Karpas-422 (cell line): ENCODE measurements at regions not wholly inside any gene's neighbourhood (a gene's known extent, or its start where the extent isn't known, plus 50 kb on each side); places are given as distances from the start of the nearest gene placed in this dataset.

Experiments
- DNase-seq: peaks from one replicate; pipeline ENCODE4 v3.0.0-alpha.2; 2015
- H2AFZ ChIP-seq: fragments of 200-600 bp; sonication (generic); 2 replicates; pipeline ENCODE4 v1.6.1; 2014; ENCODE audit warnings: antibody characterized with exemption, low read length, mixed read lengths
- H3K27ac ChIP-seq: fragments of 200-600 bp; sonication (generic); 2 replicates; pipeline ENCODE4 v1.5.1; 2014; ENCODE audit warnings: mild to moderate bottlenecking, low read length, moderate library complexity
- H3K27me3 ChIP-seq: fragments of 200-600 bp; sonication (generic); 2 replicates; pipeline ENCODE4 v1.6.1; 2014; ENCODE audit warnings: low read length, mixed read lengths
- H3K36me3 ChIP-seq: fragments of 200-600 bp; sonication (generic); 2 replicates; pipeline ENCODE4 v1.6.1; 2014; ENCODE audit warnings: low read length, mixed read lengths; ENCODE audit not compliant: insufficient read depth
- H3K4me1 ChIP-seq: fragments of 200-600 bp; sonication (generic); 2 replicates; pipeline ENCODE4 v1.6.1; 2014; ENCODE audit warnings: mild to moderate bottlenecking, low read length, mixed read lengths
- H3K4me2 ChIP-seq: fragments of 200-600 bp; sonication (generic); 2 replicates; pipeline ENCODE4 v1.6.1; 2014; ENCODE audit warnings: low read length, low read depth, mild to moderate bottlenecking; ENCODE audit not compliant: poor library complexity, severe bottlenecking
- H3K4me3 ChIP-seq: fragments of 200-600 bp; sonication (generic); 2 replicates; pipeline ENCODE4 v1.5.1; 2014; ENCODE audit warnings: mild to moderate bottlenecking, antibody characterized with exemption, low read length, mixed read lengths
- H3K79me2 ChIP-seq: fragments of 200-600 bp; sonication (generic); 2 replicates; pipeline ENCODE4 v1.6.1; 2014; ENCODE audit warnings: mild to moderate bottlenecking, low read length, mixed read lengths
- H3K9ac ChIP-seq: fragments of 200-600 bp; sonication (generic); 2 replicates; pipeline ENCODE4 v1.6.0; 2014; ENCODE audit warnings: low read length
- H3K9me2 ChIP-seq: fragments of 200-600 bp; sonication (generic), shearing (Covaris generic); replicated peaks from 2 replicates; pipeline ENCODE4 v1.6.0; 2014; ENCODE audit warnings: mild to moderate bottlenecking, low read length, moderate library complexity; ENCODE audit not compliant: insufficient read depth
- H3K9me3 ChIP-seq: fragments of 300-700, 200-600 bp; sonication (generic); 2 replicates; pipeline ENCODE4 v1.6.1; 2014; ENCODE audit warnings: low read length, mixed read lengths
- H4K20me1 ChIP-seq: fragments of 200-600 bp; sonication (generic); 2 replicates; pipeline ENCODE4 v1.6.1; 2014; ENCODE audit warnings: mild to moderate bottlenecking, antibody characterized with exemption, low read length, low read depth; ENCODE audit not compliant: insufficient read depth

GRCh38 chr1:182198006-182198605 is 136.6 kb upstream of the ZNF648 start:
- no peak for DNase-seq
- Histone ChIP-seq H3K79me2 (no peaks in the 10 kb centered on the region), H2AFZ (no peak overlapping the region)

DNA sequence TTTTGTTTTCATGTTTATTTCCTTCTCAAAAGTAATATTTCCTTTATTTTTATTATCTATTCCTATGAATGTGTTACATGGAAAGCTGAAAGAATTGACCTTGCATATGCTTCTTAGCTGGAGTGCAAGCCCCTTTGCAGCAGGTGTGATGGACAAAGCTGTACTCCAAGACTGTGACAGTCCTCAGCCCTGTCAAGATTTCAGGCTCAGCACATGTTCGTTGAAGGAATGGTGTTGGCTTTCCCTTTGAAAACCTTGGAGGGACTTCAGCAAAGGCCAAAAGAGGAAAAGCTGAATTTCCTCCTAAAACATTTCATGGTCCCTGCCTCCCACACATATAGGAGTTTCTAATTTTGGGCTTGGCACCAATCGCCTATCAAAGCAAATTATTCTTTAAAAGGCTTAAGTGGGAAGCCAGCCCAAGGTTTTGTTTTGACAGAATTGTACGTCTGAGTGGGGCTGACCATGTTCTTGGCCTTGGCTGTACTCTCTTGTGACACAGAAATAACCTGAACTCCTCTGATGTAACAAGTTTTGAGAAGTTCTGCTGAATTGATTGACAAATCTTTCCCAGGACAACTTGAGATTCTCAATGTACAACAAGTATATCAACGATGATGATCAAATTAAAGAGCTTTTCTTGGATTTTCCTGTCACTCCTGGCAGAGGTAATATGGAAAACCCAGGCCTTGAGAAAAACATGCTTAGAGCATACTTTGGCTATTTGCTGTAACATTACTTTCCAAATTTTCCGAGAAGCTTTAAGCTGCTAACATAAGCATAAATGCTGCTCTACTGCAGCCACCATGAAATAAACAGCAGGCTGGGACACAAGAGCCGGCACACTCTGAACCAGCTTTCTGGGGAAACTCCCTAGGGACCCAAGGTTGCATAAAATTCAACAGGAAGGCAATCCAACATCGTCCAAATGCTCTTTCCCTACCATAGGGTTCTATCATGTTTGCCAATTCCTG is 135.7 kb upstream of the ZNF648 start:
- no peak overlapping the region for H3K4me3 ChIP-seq
- H3K4me2 ChIP-seq, result no peak overlapping the region
- no peaks in the 10 kb centered on the region for H3K79me2 ChIP-seq
- H3K27me3 ChIP-seq, result no peaks in the 10 kb centered on the region
- no peak overlapping the region for H2AFZ ChIP-seq
- no peak overlapping the region for H3K9ac ChIP-seq
- H3K36me3 ChIP-seq, result no peaks in the 10 kb centered on the region
- no peak overlapping the region for H3K27ac ChIP-seq
- H3K4me1 ChIP-seq, result no peaks in the 10 kb centered on the region
- H3K9me2 ChIP-seq, result no peaks in the 10 kb centered on the region
- DNase-seq, result no peak
- H3K9me3 ChIP-seq, result no peaks in the 10 kb centered on the region
- H4K20me1 ChIP-seq, result no peaks in the 10 kb centered on the region

More at GRCh38 chr1:182198006-182198605, 136.6 kb upstream of the ZNF648 start:
- no peaks in the 10 kb centered on the region for H3K4me1 ChIP-seq
- no peaks in the 10 kb centered on the region for H3K27me3 ChIP-seq
- H3K9ac ChIP-seq, result no peak overlapping the region
- no peaks in the 10 kb centered on the region for H3K36me3 ChIP-seq
- H3K27ac ChIP-seq, result no peak overlapping the region
- H3K9me2 ChIP-seq, result no peaks in the 10 kb centered on the region
- no peaks in the 10 kb centered on the region for H4K20me1 ChIP-seq
- H3K4me3 ChIP-seq, result no peak overlapping the region
- H3K9me3 ChIP-seq, result no peaks in the 10 kb centered on the region
- H3K4me2 ChIP-seq, result no peak overlapping the region

DNA sequence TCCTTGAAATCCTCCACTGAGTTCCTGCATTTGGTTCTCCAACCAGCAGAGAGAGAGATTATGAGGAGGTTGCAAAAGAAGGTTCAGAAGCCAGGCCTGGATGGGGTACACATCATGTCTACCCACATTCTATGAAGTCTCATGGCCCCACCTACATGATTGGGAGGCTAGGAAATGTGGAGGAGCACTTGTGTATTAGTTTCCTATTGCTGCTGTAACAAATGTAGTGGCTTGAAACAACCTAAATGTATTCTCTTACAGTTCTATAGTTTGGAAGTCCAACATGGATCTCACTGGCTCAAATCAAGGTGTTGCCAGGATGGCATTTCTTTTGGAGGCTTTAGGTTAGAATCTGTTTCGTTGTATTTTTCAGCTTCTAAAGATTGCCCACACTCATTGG is 134.2 kb upstream of the ZNF648 start:
- Histone ChIP-seq H3K79me2 (no peaks in the 10 kb centered on the region), H3K36me3 (no peaks in the 10 kb centered on the region), H3K4me1 (no peaks in the 10 kb centered on the region), H3K9me3 (no peaks in the 10 kb centered on the region), H3K9ac (no peak overlapping the region), H3K27me3 (no peaks in the 10 kb centered on the region), H3K4me2 (no peak overlapping the region), H3K4me3 (no peak overlapping the region), H2AFZ (no peak overlapping the region), H3K9me2 (no peaks in the 10 kb centered on the region), H3K27ac (no peak overlapping the region), H4K20me1 (no peaks in the 10 kb centered on the region)
- DNase-seq, result no peak

GRCh38 chr1:182193908-182194550 is 132.5 kb upstream of the ZNF648 start:
- no peak overlapping the region for H2AFZ ChIP-seq
- no peaks in the 10 kb centered on the region for H4K20me1 ChIP-seq
- no peak overlapping the region for H3K4me3 ChIP-seq
- H3K79me2 ChIP-seq, result no peaks in the 10 kb centered on the region
- no peaks in the 10 kb centered on the region for H3K4me1 ChIP-seq
- no peaks in the 10 kb centered on the region for H3K9me3 ChIP-seq
- no peaks in the 10 kb centered on the region for H3K9me2 ChIP-seq
- H3K27ac ChIP-seq, result no peak overlapping the region
- no peaks in the 10 kb centered on the region for H3K36me3 ChIP-seq
- DNase-seq, result no peak
- no peak overlapping the region for H3K4me2 ChIP-seq
- H3K9ac ChIP-seq, result no peak overlapping the region
- no peaks in the 10 kb centered on the region for H3K27me3 ChIP-seq

GRCh38 chr1:182192966-182193365 is 131.5 kb upstream of the ZNF648 start:
- Histone ChIP-seq H3K27me3 (0 out of 2 replicates have a peak, but pooled peaks cover 1% of the 10 kb centered on the region), H3K4me1 (no peaks in the 10 kb centered on the region), H3K27ac (no peak overlapping the region), H3K4me3 (no peak overlapping the region), H4K20me1 (no peaks in the 10 kb centered on the region), H3K79me2 (no peaks in the 10 kb centered on the region), H3K9ac (no peak overlapping the region), H3K9me2 (no peaks in the 10 kb centered on the region), H3K9me3 (no peaks in the 10 kb centered on the region), H3K4me2 (no peak overlapping the region), H2AFZ (no peak overlapping the region), H3K36me3 (no peaks in the 10 kb centered on the region)
- no peak for DNase-seq

DNA sequence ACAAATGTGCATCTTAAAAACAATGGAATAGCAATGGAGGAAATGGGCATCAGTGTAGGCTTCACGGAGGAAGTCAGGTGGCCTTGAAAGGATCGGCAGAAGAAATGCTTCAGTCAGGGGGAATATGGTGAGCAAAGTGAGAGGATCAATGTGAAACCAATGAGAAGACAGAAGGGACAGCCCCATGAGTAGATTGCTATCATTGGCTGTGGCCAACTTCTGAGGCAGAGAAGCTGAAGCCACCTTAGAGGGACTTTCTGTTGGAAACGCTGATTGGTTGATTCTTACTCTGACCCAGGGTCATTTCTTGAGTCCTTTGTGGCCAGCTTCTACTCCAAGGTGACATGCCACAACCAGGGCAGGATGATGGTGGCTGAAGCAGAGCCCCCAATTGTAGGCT is 130.7 kb upstream of the ZNF648 start:
- Histone ChIP-seq H3K4me1 (no peaks in the 10 kb centered on the region), H3K4me3 (no peak overlapping the region), H3K27me3 (0 out of 2 replicates have a peak, but pooled peaks cover 2% of the 10 kb centered on the region), H3K9ac (no peak overlapping the region), H3K79me2 (no peaks in the 10 kb centered on the region), H3K9me3 (no peaks in the 10 kb centered on the region), H3K4me2 (no peak overlapping the region), H3K36me3 (no peaks in the 10 kb centered on the region), H3K9me2 (no peaks in the 10 kb centered on the region), H4K20me1 (no peaks in the 10 kb centered on the region), H3K27ac (no peak overlapping the region), H2AFZ (no peak overlapping the region)
- no peak for DNase-seq

DNA sequence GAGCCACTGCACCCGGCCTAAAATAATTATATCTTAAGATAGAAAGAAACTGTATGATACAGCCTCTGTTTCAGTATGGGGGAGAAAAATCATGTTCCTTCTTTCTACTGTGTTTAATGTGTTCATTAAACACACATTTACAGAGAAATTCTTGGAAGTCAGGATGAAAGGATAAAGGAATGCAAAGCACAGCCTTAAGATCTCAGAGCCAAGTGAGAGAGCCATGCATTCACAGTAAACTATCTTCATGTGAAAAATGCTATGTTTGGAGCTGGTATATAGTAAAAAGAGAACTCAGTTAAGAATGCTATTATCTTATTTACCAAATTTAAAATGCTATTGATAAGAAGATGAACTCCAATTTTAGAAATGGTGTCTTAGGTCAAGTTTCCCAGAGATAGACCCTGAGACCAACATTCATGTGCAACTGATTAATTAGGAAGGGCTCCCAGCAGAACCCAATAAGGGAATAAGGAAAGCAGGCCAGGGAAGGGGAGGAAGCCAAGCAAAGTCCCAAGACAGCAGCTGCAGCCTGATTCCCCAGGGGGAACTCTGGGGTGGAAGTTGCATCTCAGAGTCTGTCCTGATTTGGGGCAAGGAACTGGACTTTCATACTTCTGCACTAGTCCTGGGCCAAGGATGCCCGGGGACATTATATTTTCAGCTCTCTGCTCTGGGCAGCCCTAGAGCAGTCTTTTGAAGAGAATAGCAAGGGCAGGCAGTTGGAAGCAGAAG is 130.0 kb upstream of the ZNF648 start:
- Histone ChIP-seq H3K9ac (no peak overlapping the region), H3K27ac (no peak overlapping the region), H4K20me1 (no peaks in the 10 kb centered on the region), H3K27me3 (0 out of 2 replicates have a peak, but pooled peaks cover 2% of the 10 kb centered on the region), H3K79me2 (no peaks in the 10 kb centered on the region), H3K4me3 (no peak overlapping the region), H3K36me3 (no peaks in the 10 kb centered on the region), H3K9me3 (no peaks in the 10 kb centered on the region), H2AFZ (no peak overlapping the region), H3K4me1 (no peaks in the 10 kb centered on the region), H3K4me2 (no peak overlapping the region), H3K9me2 (no peaks in the 10 kb centered on the region)
- DNase-seq, result no peak
